ENCODE measurements at regions not wholly inside any gene's neighbourhood (a gene's known extent, or its start where the extent isn't known, plus 50 kb on each side); places are given as distances from the start of the nearest gene placed in this dataset.

DNA sequence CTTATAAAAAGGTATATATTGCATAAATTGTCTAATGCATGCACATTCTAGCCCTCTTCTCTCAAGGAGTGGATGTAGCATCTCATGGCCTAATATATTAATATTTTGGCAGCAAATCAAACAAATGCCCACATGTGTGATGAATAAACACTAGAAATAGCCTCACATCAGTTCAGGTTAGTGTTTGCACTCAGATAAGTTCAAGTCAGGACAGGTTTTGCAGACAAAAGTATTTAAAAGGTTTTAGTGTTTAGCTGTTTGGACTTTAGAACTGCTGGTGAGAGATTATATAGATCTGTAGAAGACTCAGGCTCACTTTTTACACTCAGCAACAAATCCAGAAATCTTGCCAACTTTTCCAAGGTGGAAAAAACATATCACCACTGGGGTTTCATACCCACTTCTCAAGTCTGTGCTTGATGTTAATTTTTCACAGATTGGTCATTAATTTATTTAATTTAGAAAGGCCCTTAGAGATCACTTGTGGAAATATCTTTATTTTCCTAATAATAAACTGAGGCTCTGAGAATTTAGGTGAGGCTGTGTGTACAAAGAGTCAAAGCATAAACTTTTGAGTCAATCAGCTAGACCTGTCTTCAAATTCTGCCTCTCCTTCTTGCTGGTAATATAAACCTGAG, 362.6 kb downstream of the GASK1B start:
- TF ChIP-seq CTCF (IDR thresholded peaks at IDR 0.05): no peak
- no peak for TF ChIP-seq POLR2A (IDR thresholded peaks at IDR 0.05)
